ENCODE measurements at regions not wholly inside any gene's neighbourhood (a gene's known extent, or its start where the extent isn't known, plus 50 kb on each side); places are given as distances from the start of the nearest gene placed in this dataset.
A peak's percentile ranks its signal among the peaks of the same experiment; 100 is the strongest.

DNA sequence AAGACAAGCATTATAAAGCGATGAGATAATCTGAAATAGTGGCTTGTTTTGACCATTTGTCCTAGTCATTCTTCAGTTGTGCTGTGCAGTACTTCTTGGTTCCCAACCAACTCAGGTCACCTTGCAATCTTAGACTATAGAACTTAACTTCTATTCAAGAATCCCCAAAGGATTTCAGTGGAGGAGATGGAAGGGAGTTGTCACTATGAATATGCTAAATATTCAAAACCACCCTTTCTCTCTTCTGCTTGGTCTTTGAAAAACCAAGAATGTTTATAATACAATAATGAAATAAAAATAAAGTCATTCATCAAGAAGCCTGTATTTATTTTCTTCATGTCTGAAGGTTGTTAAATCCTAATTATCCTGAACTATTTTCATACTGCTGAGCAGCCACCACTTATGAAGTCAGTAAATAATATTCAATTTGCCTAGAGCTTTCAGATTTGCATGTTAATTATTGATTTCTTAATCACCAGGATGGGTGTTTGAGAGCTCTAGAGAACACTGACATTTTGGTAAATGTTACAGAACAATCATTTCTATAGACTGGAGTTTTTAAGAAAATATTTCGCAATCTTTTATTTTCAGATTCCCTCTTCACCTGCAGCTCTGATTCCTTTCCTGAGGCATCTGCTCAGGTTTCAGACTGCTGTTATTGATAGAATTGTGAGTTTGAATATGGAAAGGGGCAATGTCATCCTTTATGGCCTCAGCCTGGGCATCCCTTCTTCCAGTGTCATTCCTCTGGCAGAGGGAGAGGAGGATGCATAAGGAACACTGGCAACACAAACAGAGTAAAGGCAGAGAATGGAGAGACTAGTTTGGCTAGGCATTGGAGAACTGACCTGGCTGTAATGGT, 91.5 kb upstream of the USP47 start:
- Histone ChIP-seq H3K4me3 (ENCODE audit: severe bottlenecking) (no peak overlapping the region), H3K27ac (ENCODE audit: poor library complexity, severe bottlenecking) (no peak overlapping the region), H3K9me3 (ENCODE audit: severe bottlenecking) (no peaks in the 10 kb centered on the region), H3K36me3 (ENCODE audit: low read depth) (no peaks in the 10 kb centered on the region), H3K27me3 (ENCODE audit: insufficient read depth, poor library complexity, severe bottlenecking) (no peaks in the 10 kb centered on the region), H3K4me1 (ENCODE audit: insufficient read depth, poor library complexity, severe bottlenecking) (peaks cover 10% of the 10 kb centered on the region)
- DNase-seq (ENCODE audit: low spot score) = no peak
- TF ChIP-seq CTCF (IDR thresholded peaks at IDR 0.05; ENCODE audit: poor library complexity, severe bottlenecking) = no peak
- ATAC-seq (ENCODE audit: low read depth) = no peak

- H3K4me3 ChIP-seq (ENCODE audit: severe bottlenecking) = no peak overlapping the region
- DNase-seq (ENCODE audit: low spot score) (no peak), ATAC-seq (ENCODE audit: low read depth) (peak; percentile 91)
- no peaks in the 10 kb centered on the region for H3K9me3 ChIP-seq (ENCODE audit: severe bottlenecking)
- peak overlapping the region; percentile 58 for H3K27ac ChIP-seq (ENCODE audit: poor library complexity, severe bottlenecking)
- no peaks in the 10 kb centered on the region for H3K36me3 ChIP-seq (ENCODE audit: low read depth)
- no peaks in the 10 kb centered on the region for H3K27me3 ChIP-seq (ENCODE audit: insufficient read depth, poor library complexity, severe bottlenecking)
- no peak for TF ChIP-seq CTCF (IDR thresholded peaks at IDR 0.05; ENCODE audit: poor library complexity, severe bottlenecking)
- peaks cover 10% of the 10 kb centered on the region for H3K4me1 ChIP-seq (ENCODE audit: insufficient read depth, poor library complexity, severe bottlenecking)
These were observed 92.9 kb upstream of the USP47 start for GRCh38 chr11:11748706-11749365.

DNA sequence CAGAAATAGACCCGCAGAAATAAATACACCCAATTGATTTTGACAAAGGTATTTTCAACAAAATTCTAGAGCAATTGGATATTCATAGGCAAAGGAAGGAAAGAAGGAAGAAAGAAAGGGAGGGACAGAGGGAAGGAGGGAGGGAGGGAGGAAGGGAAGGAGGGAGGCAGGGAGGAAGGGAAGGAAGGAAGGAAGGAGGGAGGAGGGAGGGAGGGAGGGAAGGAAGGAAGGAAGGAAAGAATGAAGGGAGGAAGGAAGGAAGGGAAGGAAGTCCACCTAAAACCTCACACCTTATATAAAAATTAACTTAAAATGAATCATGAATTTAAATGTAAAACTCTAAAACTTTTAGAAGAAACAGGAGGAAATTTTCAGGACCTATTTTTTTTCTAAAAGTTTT, 94.2 kb upstream of the USP47 start:
- Histone ChIP-seq H3K27ac (ENCODE audit: poor library complexity, severe bottlenecking) (no peak overlapping the region), H3K36me3 (ENCODE audit: low read depth) (no peaks in the 10 kb centered on the region), H3K4me1 (ENCODE audit: insufficient read depth, poor library complexity, severe bottlenecking) (peaks cover 10% of the 10 kb centered on the region), H3K4me3 (ENCODE audit: severe bottlenecking) (no peak overlapping the region), H3K27me3 (ENCODE audit: insufficient read depth, poor library complexity, severe bottlenecking) (no peaks in the 10 kb centered on the region), H3K9me3 (ENCODE audit: severe bottlenecking) (no peaks in the 10 kb centered on the region)
- DNase-seq (ENCODE audit: low spot score) = no peak
- TF ChIP-seq CTCF (IDR thresholded peaks at IDR 0.05; ENCODE audit: poor library complexity, severe bottlenecking) = no peak
- ATAC-seq (ENCODE audit: low read depth) = no peak

- TF ChIP-seq CTCF (IDR thresholded peaks at IDR 0.05; ENCODE audit: poor library complexity, severe bottlenecking) = no peak
- no peaks in the 10 kb centered on the region for H3K27me3 ChIP-seq (ENCODE audit: insufficient read depth, poor library complexity, severe bottlenecking)
- peaks cover 10% of the 10 kb centered on the region for H3K4me1 ChIP-seq (ENCODE audit: insufficient read depth, poor library complexity, severe bottlenecking)
- no peak overlapping the region for H3K4me3 ChIP-seq (ENCODE audit: severe bottlenecking)
- H3K36me3 ChIP-seq (ENCODE audit: low read depth) = no peaks in the 10 kb centered on the region
- no peak overlapping the region for H3K27ac ChIP-seq (ENCODE audit: poor library complexity, severe bottlenecking)
- H3K9me3 ChIP-seq (ENCODE audit: severe bottlenecking) = no peaks in the 10 kb centered on the region
- ATAC-seq (ENCODE audit: low read depth) = no peak
- DNase-seq (ENCODE audit: low spot score) = no peak
These were observed 95.3 kb upstream of the USP47 start for GRCh38 chr11:11746449-11746848.

DNA sequence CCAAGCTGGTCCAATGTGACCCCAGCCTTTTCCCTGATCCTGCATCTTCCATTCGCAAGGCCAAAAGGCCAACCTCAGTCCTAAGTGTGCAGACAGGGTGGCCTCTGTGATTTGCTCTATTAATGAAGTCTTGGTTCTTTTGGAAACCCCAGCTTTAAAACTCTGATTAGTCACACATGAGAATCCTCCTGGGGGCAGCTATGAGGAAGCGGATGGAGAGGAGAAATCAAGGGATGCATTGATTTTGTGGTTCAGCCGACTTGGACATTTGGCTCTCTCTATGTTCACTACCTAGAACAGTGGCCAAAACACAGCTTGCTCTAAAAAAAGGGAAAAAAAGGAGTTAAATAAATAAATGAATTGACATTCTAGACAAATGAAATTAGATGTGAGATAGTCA, 98.6 kb upstream of the USP47 start:
- Histone ChIP-seq H3K36me3 (ENCODE audit: low read depth) (no peaks in the 10 kb centered on the region), H3K9me3 (ENCODE audit: severe bottlenecking) (no peaks in the 10 kb centered on the region), H3K27me3 (ENCODE audit: insufficient read depth, poor library complexity, severe bottlenecking) (no peaks in the 10 kb centered on the region), H3K4me3 (ENCODE audit: severe bottlenecking) (no peak overlapping the region), H3K27ac (ENCODE audit: poor library complexity, severe bottlenecking) (no peak overlapping the region), H3K4me1 (ENCODE audit: insufficient read depth, poor library complexity, severe bottlenecking) (peaks cover under 1% of the 10 kb centered on the region)
- ATAC-seq (ENCODE audit: low read depth) (no peak), DNase-seq (ENCODE audit: low spot score) (no peak)
- TF ChIP-seq CTCF (IDR thresholded peaks at IDR 0.05; ENCODE audit: poor library complexity, severe bottlenecking) = no peak

Data from RWPE2 (cell line).